NCI-H1436 treated with DMSO at 0.1 percent for 48 hours (cell line): ENCODE measurements at regions not wholly inside any gene's neighbourhood (a gene's known extent, or its start where the extent isn't known, plus 50 kb on each side); places are given as distances from the start of the nearest gene placed in this dataset.
"Not testable (repeated sequence)": the region's sequence is repeated elsewhere in the genome, so short reads cannot be mapped to it uniquely, and the experiment has no call there.

Experiments
- DNase-seq: peaks from one replicate; lab custom pipeline; 2025; lab: John Stamatoyannopoulos, UW

- no peak for DNase-seq
These were observed 233.1 kb upstream of the GRIA1 start for GRCh38 chr5:153257381-153257780.

- DNase-seq: no peak
These were observed 232.0 kb upstream of the GRIA1 start for GRCh38 chr5:153258469-153258868.

- no peak for DNase-seq
These were observed 223.0 kb upstream of the GRIA1 start for GRCh38 chr5:153267506-153267905.

- DNase-seq: no peak
These were observed 214.8 kb upstream of the GRIA1 start for GRCh38 chr5:153275695-153276094.

- DNase-seq: no peak
These were observed 214.3 kb upstream of the GRIA1 start for GRCh38 chr5:153276151-153276550.

GRCh38 chr5:153296251-153296844, 194.1 kb upstream of the GRIA1 start:
- DNase-seq: not testable (repeated sequence)

- DNase-seq: no peak
These were observed 190.6 kb upstream of the GRIA1 start for GRCh38 chr5:153299891-153300290.

- no peak for DNase-seq
These were observed 182.2 kb upstream of the GRIA1 start for GRCh38 chr5:153308282-153308681.

- DNase-seq: no peak
These were observed 171.9 kb upstream of the GRIA1 start for GRCh38 chr5:153318556-153318955.

GRCh38 chr5:153321478-153321877, 169.0 kb upstream of the GRIA1 start:
- DNase-seq: no peak

- DNase-seq: no peak
These were observed 150.3 kb upstream of the GRIA1 start for GRCh38 chr5:153340139-153340538.

GRCh38 chr5:153340738-153341137, 149.7 kb upstream of the GRIA1 start:
- DNase-seq: no peak

- DNase-seq: no peak
These were observed 148.0 kb upstream of the GRIA1 start for GRCh38 chr5:153342487-153342886.

- DNase-seq: no peak
These were observed 142.9 kb upstream of the GRIA1 start for GRCh38 chr5:153347611-153348010.

- DNase-seq: no peak
These were observed 140.1 kb upstream of the GRIA1 start for GRCh38 chr5:153350175-153350883.

GRCh38 chr5:153352685-153353219, 137.7 kb upstream of the GRIA1 start:
- no peak for DNase-seq

GRCh38 chr5:153357493-153358112, 132.9 kb upstream of the GRIA1 start:
- no peak for DNase-seq

GRCh38 chr5:153358315-153358976, 132.0 kb upstream of the GRIA1 start:
- no peak for DNase-seq

GRCh38 chr5:153360860-153361259, 129.6 kb upstream of the GRIA1 start:
- DNase-seq: no peak

GRCh38 chr5:153361735-153362409, 128.6 kb upstream of the GRIA1 start:
- no peak for DNase-seq

GRCh38 chr5:153365547-153365946, 124.9 kb upstream of the GRIA1 start:
- DNase-seq: no peak

- no peak for DNase-seq
These were observed 123.0 kb upstream of the GRIA1 start for GRCh38 chr5:153367466-153367865.
